Gastroesophageal sphincter (tissue), 4 donors: ENCODE measurements at regions not wholly inside any gene's neighbourhood (a gene's known extent, or its start where the extent isn't known, plus 50 kb on each side); places are given as distances from the start of the nearest gene placed in this dataset.

Source experiments
- ATAC-seq: fragments of 150-250 bp; one replicate; pipeline ENCODE4 v1.9.1; 2016; ENCODE audit warnings: mild to moderate bottlenecking, moderate library complexity
- H3K27ac ChIP-seq, 4 donors: fragments of 200-600 bp; sonication (generic) in 3 of 4; 1 replicate in 3 of 4; 2 replicates in 1 of 4; pipeline ENCODE4 v1.5.1; 2016 to 2019
- H3K27me3 ChIP-seq: fragments of 200-600 bp; sonication (generic); one replicate; pipeline ENCODE4 v1.5.1; 2019
- H3K36me3 ChIP-seq, 2 donors: fragments of 200-600 bp; sonication (generic); one replicate each; pipeline ENCODE4 v1.5.1; 2019; ENCODE audit warnings: control low read depth in 1 of 2
- H3K4me1 ChIP-seq, 3 donors: fragments of 200-600 bp; sonication (generic); 1 replicate in 2 of 3; 2 replicates in 1 of 3; pipeline ENCODE4 v1.5.1; 2016 to 2019; ENCODE audit warnings: control low read depth in 2 of 3
- H3K4me3 ChIP-seq, 2 donors: fragments of 200-600 bp; sonication (generic); one replicate each; pipeline ENCODE4 v1.5.1; 2019; ENCODE audit warnings: mild to moderate bottlenecking in 1 of 2, moderate library complexity in 1 of 2
- H3K9me3 ChIP-seq, 3 donors: fragments of 200-600 bp; sonication (generic); one replicate each; pipeline ENCODE4 v1.5.1; 2017 to 2019; ENCODE audit warnings: control low read depth in 2 of 3
- CTCF ChIP-seq, 4 experiments: fragments of 200-600 bp in 2 of 4; fragments of 450-650 bp in 2 of 4; sonication (generic) in 1 of 4; IDR thresholded peaks; one replicate each; pipeline ENCODE4 v1.5.1; 2017 to 2019; ENCODE audit warnings: antibody characterized with exemption in 4 of 4, mild to moderate bottlenecking in 2 of 4, moderate library complexity in 2 of 4
- EP300 ChIP-seq: sonication (generic); formaldehyde crosslinking; IDR thresholded peaks from one replicate; pipeline ENCODE4 v1.6.1; 2017; ENCODE audit warnings: antibody characterized with exemption, mild to moderate bottlenecking
- POLR2A ChIP-seq, 2 donors: fragments of 450-650 bp; IDR thresholded peaks; one replicate each; pipeline ENCODE4 v1.6.1; 2017; ENCODE audit warnings: antibody characterized with exemption in 2 of 2, mild to moderate bottlenecking in 2 of 2, moderate library complexity in 1 of 2
- POLR2AphosphoS5 ChIP-seq: sonication (generic); formaldehyde crosslinking; IDR thresholded peaks from one replicate; pipeline ENCODE4 v1.6.1; 2017; ENCODE audit warnings: antibody characterized with exemption
- WGBS, 2 donors: methylation state at CpG; one replicate each; pipeline ENCODE4 v1.1.5; 2018; ENCODE audit warnings: low coverage in 1 of 2; 5-methylcytosine and 5-hydroxymethylcytosine counted together

- no peaks in the 10 kb centered on the region for H3K4me1 ChIP-seq
- WGBS, 2 donors = 63 to 76% methylated on average over 2 of the region's 2 CpGs
- no peak overlapping the region for H3K27ac ChIP-seq
- no peak overlapping the region for H3K4me3 ChIP-seq
- TF ChIP-seq POLR2AphosphoS5 = no peak
- no peak for TF ChIP-seq EP300
- TF ChIP-seq CTCF (IDR thresholded peaks at IDR 0.05) = no peak
- no peak for TF ChIP-seq POLR2A (IDR thresholded peaks at IDR 0.05)
- ATAC-seq = no peak
- H3K27me3 ChIP-seq = no peaks in the 10 kb centered on the region
- no peaks in the 10 kb centered on the region for H3K9me3 ChIP-seq
- H3K36me3 ChIP-seq = no peaks in the 10 kb centered on the region
Measured at GRCh38 chr18:60601249-60601648, 228.7 kb upstream of the MC4R start.

GRCh38 chr18:60623331-60623730, 250.8 kb upstream of the MC4R start:
- Histone ChIP-seq H3K27ac (no peak overlapping the region), H3K27me3 (peaks cover 5% of the 10 kb centered on the region), H3K36me3 (no peaks in the 10 kb centered on the region), H3K9me3 (no peaks in the 10 kb centered on the region), H3K4me3 (no peak overlapping the region), H3K4me1 (no peaks in the 10 kb centered on the region)
- 82 to 83% methylated on average over 4 to 5 of the region's 5 CpGs for WGBS, 2 donors
- TF ChIP-seq CTCF (IDR thresholded peaks at IDR 0.05) = no peak
- TF ChIP-seq POLR2AphosphoS5 = no peak
- TF ChIP-seq EP300 = no peak
- no peak for TF ChIP-seq POLR2A (IDR thresholded peaks at IDR 0.05)
- ATAC-seq = no peak

GRCh38 chr18:60624207-60624606, 251.6 kb upstream of the MC4R start:
- Histone ChIP-seq H3K9me3 (no peaks in the 10 kb centered on the region), H3K4me3 (no peak overlapping the region), H3K27ac (no peak overlapping the region), H3K4me1 (no peaks in the 10 kb centered on the region), H3K27me3 (peaks cover 5% of the 10 kb centered on the region), H3K36me3 (no peaks in the 10 kb centered on the region)
- TF ChIP-seq POLR2AphosphoS5 (no peak), EP300 (no peak), CTCF (IDR thresholded peaks at IDR 0.05) (no peak), POLR2A (IDR thresholded peaks at IDR 0.05) (no peak)
- WGBS, 2 donors = 60 to 75% methylated on average over 1 of the region's 1 CpG
- no peak for ATAC-seq

GRCh38 chr18:60639836-60640235, 267.3 kb upstream of the MC4R start:
- no peak for ATAC-seq
- no peak for TF ChIP-seq POLR2AphosphoS5
- no peak for TF ChIP-seq EP300
- TF ChIP-seq POLR2A (IDR thresholded peaks at IDR 0.05) = no peak
- no peak for TF ChIP-seq CTCF (IDR thresholded peaks at IDR 0.05)
- H3K36me3 ChIP-seq = no peaks in the 10 kb centered on the region
- H3K4me3 ChIP-seq = no peak overlapping the region
- no peak overlapping the region for H3K27ac ChIP-seq
- 64 to 73% methylated on average over 1 of the region's 1 CpG for WGBS, 2 donors
- no peaks in the 10 kb centered on the region for H3K27me3 ChIP-seq
- no peaks in the 10 kb centered on the region for H3K4me1 ChIP-seq
- H3K9me3 ChIP-seq = no peaks in the 10 kb centered on the region

- H3K9me3 ChIP-seq = no peaks in the 10 kb centered on the region
- H3K36me3 ChIP-seq = no peaks in the 10 kb centered on the region
- no peak overlapping the region for H3K27ac ChIP-seq
- no peak overlapping the region for H3K4me3 ChIP-seq
- no peaks in the 10 kb centered on the region for H3K4me1 ChIP-seq
- H3K27me3 ChIP-seq = no peaks in the 10 kb centered on the region
- ATAC-seq = no peak
- 37 to 59% methylated on average over 3 of the region's 3 CpGs for WGBS, 2 donors
- TF ChIP-seq EP300 = no peak
- TF ChIP-seq CTCF (IDR thresholded peaks at IDR 0.05) = no peak
- TF ChIP-seq POLR2AphosphoS5 = no peak
- no peak for TF ChIP-seq POLR2A (IDR thresholded peaks at IDR 0.05)
Measured at GRCh38 chr18:60643009-60643408, 270.4 kb upstream of the MC4R start.
